CD4-positive, alpha-beta memory T cell (primary cell): ENCODE measurements at regions not wholly inside any gene's neighbourhood (a gene's known extent, or its start where the extent isn't known, plus 50 kb on each side); places are given as distances from the start of the nearest gene placed in this dataset.

Experiments used
- CTCF ChIA-PET: fragments of 350-600 bp; sonication (Branson Sonifier 250); formaldehyde crosslinking; loops from one replicate; lab custom pipeline; 2021; ENCODE audit warnings: inconsistent platforms; ENCODE audit not compliant: partially characterized antibody; lab: Charles Lee
- POLR2A ChIA-PET: fragments of 350-600 bp; sonication (Branson Sonifier 250); formaldehyde crosslinking; loops from one replicate; lab custom pipeline; 2021; ENCODE audit not compliant: partially characterized antibody; lab: Charles Lee
- DNase-seq, 5 donors: peaks; one replicate each; pipeline versions ENCODE4 v3.0.0 to v3.0.0-alpha.2; 2020 to 2022; ENCODE audit warnings: mixed read lengths in 1 of 5
- H3K27ac ChIP-seq: one replicate; pipeline ENCODE4 v1.7.0; 2013; ENCODE audit warnings: low read depth, low read length
- H3K27me3 ChIP-seq: 2 replicates; pipeline ENCODE4 v1.7.0; 2013; ENCODE audit warnings: mild to moderate bottlenecking, low read length, moderate library complexity; ENCODE audit not compliant: insufficient read depth
- H3K36me3 ChIP-seq: 2 replicates; pipeline ENCODE4 v1.7.0; 2013; ENCODE audit warnings: mild to moderate bottlenecking, low read length, moderate library complexity; ENCODE audit not compliant: insufficient read depth
- H3K4me1 ChIP-seq: 2 replicates; pipeline ENCODE4 v1.7.0; 2013; ENCODE audit warnings: mild to moderate bottlenecking, low read length, moderate library complexity; ENCODE audit not compliant: insufficient read depth
- H3K4me3 ChIP-seq, 2 donors: one replicate each; pipeline ENCODE4 v1.7.0; 2013; ENCODE audit warnings: low read length in 2 of 2, mild to moderate bottlenecking in 1 of 2
- H3K9me3 ChIP-seq, 2 donors: one replicate each; pipeline ENCODE4 v1.7.0; 2013; ENCODE audit warnings: low read length in 2 of 2, control low read depth in 1 of 2; ENCODE audit not compliant: control insufficient read depth in 1 of 2
- H3K27ac Mint-ChIP-seq, 7 donors: one replicate each; pipeline ENCODE4 v1.8.0; 2020 to 2021; ENCODE audit warnings: mixed read lengths in 7 of 7, mild to moderate bottlenecking in 6 of 7, inconsistent platforms in 3 of 7, moderate library complexity in 3 of 7
- H3K27me3 Mint-ChIP-seq, 2 donors: one replicate each; pipeline ENCODE4 v1.8.0; 2020 to 2021; ENCODE audit warnings: mixed read lengths in 2 of 2
- H3K36me3 Mint-ChIP-seq, 2 donors: one replicate each; pipeline ENCODE4 v1.8.0; 2020 to 2021; ENCODE audit warnings: mixed read lengths in 2 of 2, inconsistent platforms in 1 of 2, mild to moderate bottlenecking in 1 of 2
- H3K4me1 Mint-ChIP-seq, 4 donors: one replicate each; pipeline ENCODE4 v1.8.0; 2020 to 2021; ENCODE audit warnings: mixed read lengths in 4 of 4, mild to moderate bottlenecking in 1 of 4
- H3K4me3 Mint-ChIP-seq, 8 donors: one replicate each; pipeline ENCODE4 v1.8.0; 2020 to 2021; ENCODE audit warnings: mixed read lengths in 8 of 8, mild to moderate bottlenecking in 7 of 8, moderate library complexity in 6 of 8, inconsistent platforms in 3 of 8
- H3K9me3 Mint-ChIP-seq, 8 donors: one replicate each; pipeline ENCODE4 v1.8.0; 2020 to 2021; ENCODE audit warnings: mixed read lengths in 8 of 8, mild to moderate bottlenecking in 5 of 8, inconsistent platforms in 3 of 8, moderate library complexity in 1 of 8
- intact Hi-C: fragments of 100-400 bp; cut with micrococcal nuclease; formaldehyde crosslinking; loops from one replicate; pipeline ENCODE4 v1.15.1; 2023

- Mint-ChIP-seq H3K4me1 (no peaks in the 10 kb centered on the region), H3K27ac (no peak overlapping the region), H3K36me3 (no peaks in the 10 kb centered on the region), H3K9me3 (peaks cover 0 to 3% (median 0%) of the 10 kb centered on the region in 8 donors), H3K27me3 (no peaks in the 10 kb centered on the region), H3K4me3 (no peak overlapping the region)
- Histone ChIP-seq H3K4me3 (no peak overlapping the region), H3K36me3 (no peaks in the 10 kb centered on the region), H3K27me3 (no peaks in the 10 kb centered on the region), H3K4me1 (no peaks in the 10 kb centered on the region), H3K9me3 (no peaks in the 10 kb centered on the region), H3K27ac (no peak overlapping the region)
- ChIA-PET POLR2A (no interaction called here), CTCF (no interaction called here)
- DNase-seq: no peak
- intact Hi-C loops: no loop called here
Measured at GRCh38 chr1:218765753-218766152, 407.9 kb upstream of the LYPLAL1 start.

DNA sequence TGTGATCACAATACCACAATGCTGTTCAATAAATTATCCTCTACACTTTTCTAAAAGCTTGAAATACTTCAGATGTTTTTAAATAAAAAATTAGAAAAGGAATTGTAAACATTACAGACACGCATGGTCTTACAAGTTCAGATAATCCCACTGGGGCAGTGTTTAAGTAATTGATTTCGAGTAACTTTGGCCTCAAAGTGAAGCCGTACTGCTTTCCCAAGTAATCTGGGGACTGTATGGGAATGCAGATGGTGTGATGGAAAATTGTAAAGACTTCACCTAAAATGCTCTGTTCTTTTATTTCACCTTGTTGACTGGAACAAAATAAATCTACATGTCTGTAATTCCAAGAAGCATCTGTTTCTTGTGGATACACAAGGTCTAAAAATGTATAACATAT is 401.7 kb upstream of the LYPLAL1 start:
- Histone ChIP-seq H3K27me3 (no peaks in the 10 kb centered on the region), H3K4me1 (no peaks in the 10 kb centered on the region), H3K4me3 (no peak overlapping the region), H3K36me3 (no peaks in the 10 kb centered on the region), H3K9me3 (no peaks in the 10 kb centered on the region), H3K27ac (no peak overlapping the region)
- H3K9me3 Mint-ChIP-seq: peaks cover 0 to 2% (median 0%) of the 10 kb centered on the region in 8 donors
- CTCF ChIA-PET: no interaction called here
- H3K4me3 Mint-ChIP-seq: no peak overlapping the region
- no peaks in the 10 kb centered on the region for H3K36me3 Mint-ChIP-seq
- intact Hi-C loops: no loop called here
- no peaks in the 10 kb centered on the region for H3K4me1 Mint-ChIP-seq
- H3K27ac Mint-ChIP-seq: no peak overlapping the region
- no peak for DNase-seq
- H3K27me3 Mint-ChIP-seq: no peaks in the 10 kb centered on the region
- POLR2A ChIA-PET: no interaction called here

DNA sequence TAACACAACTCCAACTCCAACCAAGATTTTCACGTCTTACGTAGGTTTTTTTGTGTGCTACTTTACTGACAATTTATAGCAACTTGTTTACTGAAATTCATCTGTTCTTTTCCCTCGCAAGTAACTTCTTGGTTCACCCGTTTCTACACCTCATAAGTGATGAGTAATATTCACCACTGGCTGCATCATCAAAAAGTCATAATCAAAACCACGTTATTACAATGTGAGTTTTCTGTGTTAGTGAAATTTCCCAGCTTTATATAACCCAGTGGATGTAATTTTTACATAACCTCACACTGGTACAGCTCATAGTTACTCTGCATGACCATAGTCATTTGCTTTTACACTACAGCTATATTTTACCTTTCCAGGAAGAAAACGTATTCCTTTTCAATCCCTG is 401.1 kb upstream of the LYPLAL1 start:
- POLR2A ChIA-PET: no interaction called here
- H3K9me3 Mint-ChIP-seq: peaks cover 0 to 3% (median 0%) of the 10 kb centered on the region in 8 donors

DNA sequence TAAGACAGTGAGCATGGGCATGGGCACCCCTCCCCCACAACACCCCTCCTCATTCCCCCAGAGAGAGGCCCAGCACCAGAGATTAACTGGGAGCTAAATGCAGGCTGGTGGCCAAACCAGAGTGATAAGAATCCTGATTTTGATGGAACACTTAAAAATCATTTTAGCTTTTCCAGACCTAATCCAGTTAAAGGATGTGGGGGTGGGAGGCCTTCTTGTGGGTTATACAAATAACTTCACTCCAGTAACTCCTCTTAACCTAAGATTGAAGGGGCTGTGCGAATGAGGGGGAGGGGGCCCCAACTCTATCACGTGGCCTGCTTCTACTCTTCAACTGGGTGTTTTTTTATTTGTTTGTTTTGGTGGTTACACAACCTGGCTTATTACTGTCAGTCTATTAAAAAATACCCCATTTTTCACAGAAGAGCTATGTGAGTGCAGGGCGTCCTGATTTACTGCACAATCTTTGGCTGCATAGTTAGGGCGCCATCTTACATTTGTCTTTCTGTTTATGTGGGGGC is 398.1 kb upstream of the LYPLAL1 start:
- Mint-ChIP-seq H3K4me3 (no peak overlapping the region), H3K27me3 (no peaks in the 10 kb centered on the region), H3K9me3 (peaks cover 0 to 3% (median 0%) of the 10 kb centered on the region in 8 donors), H3K4me1 (no peaks in the 10 kb centered on the region), H3K27ac (no peak overlapping the region), H3K36me3 (no peaks in the 10 kb centered on the region)
- Histone ChIP-seq H3K27ac (no peak overlapping the region), H3K4me1 (no peaks in the 10 kb centered on the region), H3K36me3 (no peaks in the 10 kb centered on the region), H3K9me3 (no peaks in the 10 kb centered on the region), H3K4me3 (no peak overlapping the region), H3K27me3 (no peaks in the 10 kb centered on the region)
- intact Hi-C loops: no loop called here
- POLR2A ChIA-PET: no interaction called here
- CTCF ChIA-PET: no interaction called here
- no peak for DNase-seq

More for the DNA sequence above, 401.1 kb upstream of the LYPLAL1 start:
- CTCF ChIA-PET: no interaction called here
- no peaks in the 10 kb centered on the region for H3K9me3 ChIP-seq
- no peak for DNase-seq
- H3K4me1 Mint-ChIP-seq: no peaks in the 10 kb centered on the region
- H3K4me3 Mint-ChIP-seq: no peak overlapping the region
- H3K27me3 Mint-ChIP-seq: no peaks in the 10 kb centered on the region
- no peak overlapping the region for H3K27ac ChIP-seq
- no peak overlapping the region for H3K27ac Mint-ChIP-seq
- H3K27me3 ChIP-seq: no peaks in the 10 kb centered on the region
- H3K36me3 Mint-ChIP-seq: no peaks in the 10 kb centered on the region
- no peak overlapping the region for H3K4me3 ChIP-seq
- no peaks in the 10 kb centered on the region for H3K4me1 ChIP-seq
- intact Hi-C loops: no loop called here
- H3K36me3 ChIP-seq: no peaks in the 10 kb centered on the region

DNA sequence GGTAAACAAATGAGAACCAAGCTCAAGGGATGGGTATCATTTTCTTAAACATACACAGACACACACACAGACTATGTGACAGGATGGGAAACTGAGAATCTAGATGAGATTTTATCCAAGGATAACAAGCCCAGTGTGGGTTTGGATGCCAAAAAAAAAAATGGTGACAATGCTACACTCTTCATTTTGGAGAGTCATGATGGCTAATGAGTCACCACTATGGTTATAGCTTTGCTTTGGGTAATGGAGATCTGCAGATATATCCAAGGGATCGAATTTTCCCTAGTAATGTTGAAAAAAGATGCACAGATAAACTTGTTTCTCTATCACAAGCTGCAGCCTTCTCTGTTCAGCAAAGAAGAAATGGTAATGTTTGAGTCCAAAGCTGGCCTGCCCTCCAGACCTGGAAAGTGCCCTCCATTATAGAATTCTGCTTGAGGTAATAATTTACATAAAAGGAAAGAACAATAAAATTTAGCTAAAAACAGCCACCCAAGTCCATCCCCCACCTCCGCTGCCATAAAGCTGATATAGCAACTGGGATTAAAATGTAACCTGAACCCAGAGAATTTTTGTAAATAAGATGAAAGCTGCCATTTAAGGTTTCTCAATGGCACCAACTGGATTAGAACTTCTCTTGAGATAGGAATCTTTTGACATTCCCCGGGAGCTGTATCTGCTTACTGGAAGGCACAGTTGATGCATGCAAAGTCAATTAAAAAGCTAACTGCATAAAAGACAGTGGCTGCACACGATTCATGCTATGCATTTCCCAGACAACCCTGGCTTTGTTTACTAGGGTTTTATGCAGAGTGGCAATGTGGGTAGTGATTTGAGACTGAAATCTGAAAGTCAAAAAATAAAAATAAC is 395.2 kb upstream of the LYPLAL1 start:
- Mint-ChIP-seq H3K27ac (no peak overlapping the region), H3K9me3 (peaks cover 0 to 3% (median 0%) of the 10 kb centered on the region in 8 donors)

DNA sequence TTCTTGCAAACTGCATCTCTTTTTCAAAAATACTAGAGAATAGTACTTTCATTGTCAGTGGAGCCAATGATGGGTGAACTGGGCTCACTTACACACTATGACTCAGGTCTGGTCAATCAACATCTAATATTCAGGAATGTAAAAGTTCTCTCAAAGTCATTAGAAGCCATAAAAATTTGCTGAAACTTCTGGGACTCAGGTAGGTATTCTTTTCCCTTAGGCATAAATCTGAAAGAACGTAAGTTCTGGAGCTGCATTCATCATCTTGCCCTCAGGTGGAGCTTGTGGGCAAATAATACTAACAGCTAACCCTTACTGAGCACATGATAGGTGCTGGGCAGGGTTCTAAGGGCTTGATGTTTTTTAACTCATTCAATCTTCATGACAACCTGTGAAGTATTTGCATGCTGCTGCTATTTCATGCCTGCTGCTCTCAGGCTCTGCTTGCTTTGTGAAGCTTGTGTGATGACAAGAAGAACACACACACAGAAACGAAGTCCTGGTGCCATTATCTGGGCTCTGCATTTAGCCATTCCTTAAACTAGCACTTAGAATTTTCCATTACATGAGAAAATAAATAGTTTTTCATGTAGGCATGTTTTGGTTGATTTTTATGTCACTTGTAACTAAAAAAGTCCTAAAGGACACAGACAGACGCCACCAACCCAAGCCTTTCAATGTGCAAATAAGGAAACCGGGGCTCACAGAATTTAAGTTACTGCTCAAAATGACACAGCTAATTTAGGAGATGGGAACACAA is 394.2 kb upstream of the LYPLAL1 start:
- DNase-seq: no peak
- Mint-ChIP-seq H3K27ac (no peak overlapping the region), H3K27me3 (peaks cover 0 to 1% of the 10 kb centered on the region in 2 donors), H3K36me3 (no peaks in the 10 kb centered on the region), H3K4me1 (no peaks in the 10 kb centered on the region), H3K4me3 (no peak overlapping the region), H3K9me3 (peaks cover 0 to 3% (median 0%) of the 10 kb centered on the region in 8 donors)
- H3K36me3 ChIP-seq: no peaks in the 10 kb centered on the region
- no peaks in the 10 kb centered on the region for H3K4me1 ChIP-seq
- intact Hi-C loops: no loop called here
- no peaks in the 10 kb centered on the region for H3K27me3 ChIP-seq
- no peaks in the 10 kb centered on the region for H3K9me3 ChIP-seq
- H3K4me3 ChIP-seq: no peak overlapping the region
- POLR2A ChIA-PET: no interaction called here
- H3K27ac ChIP-seq: no peak overlapping the region
- CTCF ChIA-PET: no interaction called here

More for the DNA sequence above, 395.2 kb upstream of the LYPLAL1 start:
- no peaks in the 10 kb centered on the region for H3K9me3 ChIP-seq
- no peak overlapping the region for H3K4me3 Mint-ChIP-seq
- no peaks in the 10 kb centered on the region for H3K4me1 Mint-ChIP-seq
- ChIA-PET POLR2A (no interaction called here), CTCF (no interaction called here)
- H3K27me3 ChIP-seq: no peaks in the 10 kb centered on the region
- no peaks in the 10 kb centered on the region for H3K36me3 ChIP-seq
- intact Hi-C loops: no loop called here
- no peaks in the 10 kb centered on the region for H3K4me1 ChIP-seq
- H3K27me3 Mint-ChIP-seq: peaks cover 0 to 1% of the 10 kb centered on the region in 2 donors
- H3K27ac ChIP-seq: no peak overlapping the region
- H3K4me3 ChIP-seq: no peak overlapping the region
- DNase-seq: no peak
- H3K36me3 Mint-ChIP-seq: no peaks in the 10 kb centered on the region

DNA sequence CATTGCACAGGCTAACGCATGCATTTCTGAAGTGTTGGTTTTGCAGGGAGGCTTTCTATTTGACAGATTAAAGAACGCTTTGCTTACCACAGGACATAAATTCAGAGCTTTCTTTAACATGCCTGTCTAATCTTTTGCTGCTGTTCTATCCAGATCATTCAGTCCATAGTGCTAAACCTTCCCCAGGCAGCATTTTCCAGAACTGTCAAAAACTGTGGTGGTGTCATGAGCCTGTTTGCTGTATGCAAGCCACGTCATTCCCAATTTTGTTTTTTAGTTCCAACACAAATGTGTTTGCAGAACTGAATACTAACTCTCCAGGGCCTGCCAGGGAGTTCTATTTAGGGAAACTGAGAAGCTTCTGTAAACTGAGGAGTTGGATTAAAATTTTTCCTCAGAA is 390.5 kb upstream of the LYPLAL1 start:
- no peaks in the 10 kb centered on the region for H3K36me3 ChIP-seq
- no peak for DNase-seq
- H3K4me3 ChIP-seq: no peak overlapping the region
- Mint-ChIP-seq H3K4me3 (no peak overlapping the region), H3K27me3 (peaks cover 0 to 1% of the 10 kb centered on the region in 2 donors), H3K4me1 (no peaks in the 10 kb centered on the region), H3K36me3 (no peaks in the 10 kb centered on the region), H3K9me3 (peaks cover 0 to 4% (median 0%) of the 10 kb centered on the region in 8 donors), H3K27ac (no peak overlapping the region)
- H3K27me3 ChIP-seq: no peaks in the 10 kb centered on the region
- no peak overlapping the region for H3K27ac ChIP-seq
- intact Hi-C loops: no loop called here
- POLR2A ChIA-PET: no interaction called here
- CTCF ChIA-PET: no interaction called here
- H3K9me3 ChIP-seq: no peaks in the 10 kb centered on the region
- H3K4me1 ChIP-seq: no peaks in the 10 kb centered on the region
